ENCODE measurements at regions not wholly inside any gene's neighbourhood (a gene's known extent, or its start where the extent isn't known, plus 50 kb on each side); places are given as distances from the start of the nearest gene placed in this dataset.

GRCh38 chr4:138851391-138852335 is 163.9 kb upstream of the NOCT start:
- H3K27me3 ChIP-seq (ENCODE audit: low read depth): 0 out of 2 replicates have a peak, but pooled peaks cover 3% of the 10 kb centered on the region
- H3K9me3 ChIP-seq: no peaks in the 10 kb centered on the region
- in situ Hi-C loops (cut with MboI; ENCODE audit: low sequenced_read_pairs): loop anchor here (25.0 kb wide), 2 partner anchors 264 to 814 kb away; no protein-coding TSS in a partner anchor
- no peaks in the 10 kb centered on the region for H3K4me1 ChIP-seq
- H3K36me3 ChIP-seq (replicated peaks): no peaks in the 10 kb centered on the region
- H3K4me3 ChIP-seq: no peak overlapping the region
- no peak for DNase-seq (ENCODE audit: low spot score in 2 of 2)

GRCh38 chr4:138845664-138846063 is 169.9 kb upstream of the NOCT start:
- Histone ChIP-seq H3K4me3 (no peak overlapping the region), H3K27me3 (ENCODE audit: low read depth) (peaks cover 5% of the 10 kb centered on the region; the same call in 1 of the 2 replicates), H3K36me3 (replicated peaks) (no peaks in the 10 kb centered on the region), H3K4me1 (peaks cover 23% of the 10 kb centered on the region), H3K9me3 (no peaks in the 10 kb centered on the region)
- DNase-seq (ENCODE audit: low spot score in 2 of 2): peak; percentile 17 to 25
- in situ Hi-C loops (cut with MboI; ENCODE audit: low sequenced_read_pairs): no loop called here

- no peak for DNase-seq (ENCODE audit: low spot score in 2 of 2)
- Histone ChIP-seq H3K9me3 (no peaks in the 10 kb centered on the region), H3K27me3 (ENCODE audit: low read depth) (peaks cover 5% of the 10 kb centered on the region; the same call in 1 of the 2 replicates), H3K36me3 (replicated peaks) (no peaks in the 10 kb centered on the region), H3K4me3 (no peak overlapping the region), H3K4me1 (peaks cover 23% of the 10 kb centered on the region)
- in situ Hi-C loops (cut with MboI; ENCODE audit: low sequenced_read_pairs): no loop called here
These were observed 170.5 kb upstream of the NOCT start for GRCh38 chr4:138845054-138845453.

GRCh38 chr4:138843616-138844015 is 172.0 kb upstream of the NOCT start:
- Histone ChIP-seq H3K4me1 (peaks cover 23% of the 10 kb centered on the region), H3K36me3 (replicated peaks) (no peaks in the 10 kb centered on the region), H3K27me3 (ENCODE audit: low read depth) (peaks cover 5% of the 10 kb centered on the region; the same call in 1 of the 2 replicates), H3K9me3 (no peaks in the 10 kb centered on the region), H3K4me3 (no peak overlapping the region)
- DNase-seq (ENCODE audit: low spot score in 2 of 2): no peak
- in situ Hi-C loops (cut with MboI; ENCODE audit: low sequenced_read_pairs): no loop called here

- H3K27me3 ChIP-seq (ENCODE audit: low read depth): peaks cover 5% of the 10 kb centered on the region; the same call in 1 of the 2 replicates
- no peak overlapping the region for H3K4me3 ChIP-seq
- H3K36me3 ChIP-seq (replicated peaks): no peaks in the 10 kb centered on the region
- DNase-seq (ENCODE audit: low spot score in 2 of 2): no peak
- in situ Hi-C loops (cut with MboI; ENCODE audit: low sequenced_read_pairs): no loop called here
- H3K4me1 ChIP-seq: peaks cover 23% of the 10 kb centered on the region
- no peaks in the 10 kb centered on the region for H3K9me3 ChIP-seq
These were observed 174.2 kb upstream of the NOCT start for GRCh38 chr4:138841343-138841742.

- Histone ChIP-seq H3K27me3 (ENCODE audit: low read depth) (peaks cover 5% of the 10 kb centered on the region; the same call in 1 of the 2 replicates), H3K36me3 (replicated peaks) (no peaks in the 10 kb centered on the region), H3K4me3 (no peak overlapping the region), H3K4me1 (no peaks in the 10 kb centered on the region), H3K9me3 (no peaks in the 10 kb centered on the region)
- in situ Hi-C loops (cut with MboI; ENCODE audit: low sequenced_read_pairs): no loop called here
- no peak for DNase-seq (ENCODE audit: low spot score in 2 of 2)
These were observed 177.3 kb upstream of the NOCT start for GRCh38 chr4:138838251-138838650.

- H3K9me3 ChIP-seq: no peaks in the 10 kb centered on the region
- no peaks in the 10 kb centered on the region for H3K27me3 ChIP-seq (ENCODE audit: low read depth)
- peak in 1 of 2 experiments; percentile 12 for DNase-seq (ENCODE audit: low spot score in 2 of 2)
- H3K4me3 ChIP-seq: no peak overlapping the region
- in situ Hi-C loops (cut with MboI; ENCODE audit: low sequenced_read_pairs): no loop called here
- H3K4me1 ChIP-seq: no peaks in the 10 kb centered on the region
- no peaks in the 10 kb centered on the region for H3K36me3 ChIP-seq (replicated peaks)
These were observed 179.6 kb upstream of the NOCT start for GRCh38 chr4:138835832-138836533.

- in situ Hi-C loops (cut with MboI; ENCODE audit: low sequenced_read_pairs): no loop called here
- DNase-seq (ENCODE audit: low spot score in 2 of 2): no peak
- no peaks in the 10 kb centered on the region for H3K9me3 ChIP-seq
These were observed 181.6 kb upstream of the NOCT start for GRCh38 chr4:138833974-138834373.

GRCh38 chr4:138832563-138832962 is 183.0 kb upstream of the NOCT start:
- Histone ChIP-seq H3K9me3 (no peaks in the 10 kb centered on the region), H3K27me3 (ENCODE audit: low read depth) (no peaks in the 10 kb centered on the region), H3K4me1 (no peaks in the 10 kb centered on the region), H3K4me3 (no peak overlapping the region), H3K36me3 (replicated peaks) (no peaks in the 10 kb centered on the region)
- in situ Hi-C loops (cut with MboI; ENCODE audit: low sequenced_read_pairs): no loop called here
- no peak for DNase-seq (ENCODE audit: low spot score in 2 of 2)

More at GRCh38 chr4:138833974-138834373, 181.6 kb upstream of the NOCT start:
- Histone ChIP-seq H3K4me1 (no peaks in the 10 kb centered on the region), H3K36me3 (replicated peaks) (no peaks in the 10 kb centered on the region), H3K27me3 (ENCODE audit: low read depth) (no peaks in the 10 kb centered on the region), H3K4me3 (no peak overlapping the region)

GRCh38 chr4:138831948-138832347 is 183.6 kb upstream of the NOCT start:
- no peaks in the 10 kb centered on the region for H3K9me3 ChIP-seq
- H3K36me3 ChIP-seq (replicated peaks): no peaks in the 10 kb centered on the region
- no peaks in the 10 kb centered on the region for H3K27me3 ChIP-seq (ENCODE audit: low read depth)
- H3K4me3 ChIP-seq: no peak overlapping the region
- DNase-seq (ENCODE audit: low spot score in 2 of 2): no peak
- H3K4me1 ChIP-seq: no peaks in the 10 kb centered on the region
- in situ Hi-C loops (cut with MboI; ENCODE audit: low sequenced_read_pairs): no loop called here

- Histone ChIP-seq H3K36me3 (replicated peaks) (no peaks in the 10 kb centered on the region), H3K9me3 (no peaks in the 10 kb centered on the region), H3K4me3 (no peak overlapping the region), H3K27me3 (ENCODE audit: low read depth) (no peaks in the 10 kb centered on the region), H3K4me1 (no peaks in the 10 kb centered on the region)
- in situ Hi-C loops (cut with MboI; ENCODE audit: low sequenced_read_pairs): no loop called here
- DNase-seq (ENCODE audit: low spot score in 2 of 2): no peak
These were observed 186.7 kb upstream of the NOCT start for GRCh38 chr4:138828926-138829325.

- Histone ChIP-seq H3K4me3 (no peak overlapping the region), H3K9me3 (no peaks in the 10 kb centered on the region), H3K27me3 (ENCODE audit: low read depth) (no peaks in the 10 kb centered on the region), H3K4me1 (no peaks in the 10 kb centered on the region), H3K36me3 (replicated peaks) (no peaks in the 10 kb centered on the region)
- no peak for DNase-seq (ENCODE audit: low spot score in 2 of 2)
- in situ Hi-C loops (cut with MboI; ENCODE audit: low sequenced_read_pairs): no loop called here
These were observed 188.8 kb upstream of the NOCT start for GRCh38 chr4:138826754-138827153.

GRCh38 chr4:138826322-138826721 is 189.3 kb upstream of the NOCT start:
- Histone ChIP-seq H3K4me1 (no peaks in the 10 kb centered on the region), H3K36me3 (replicated peaks) (no peaks in the 10 kb centered on the region), H3K27me3 (ENCODE audit: low read depth) (no peaks in the 10 kb centered on the region; the same call in 1 of the 2 replicates), H3K4me3 (no peak overlapping the region), H3K9me3 (no peaks in the 10 kb centered on the region)
- in situ Hi-C loops (cut with MboI; ENCODE audit: low sequenced_read_pairs): no loop called here
- DNase-seq (ENCODE audit: low spot score in 2 of 2): no peak

GRCh38 chr4:138821331-138821730 is 194.2 kb upstream of the NOCT start:
- Histone ChIP-seq H3K4me3 (no peak overlapping the region), H3K4me1 (no peaks in the 10 kb centered on the region), H3K36me3 (replicated peaks) (no peaks in the 10 kb centered on the region), H3K9me3 (no peaks in the 10 kb centered on the region), H3K27me3 (ENCODE audit: low read depth) (no peaks in the 10 kb centered on the region; the same call in 1 of the 2 replicates)
- DNase-seq (ENCODE audit: low spot score in 2 of 2): no peak
- in situ Hi-C loops (cut with MboI; ENCODE audit: low sequenced_read_pairs): no loop called here
